ENCODE measurements at regions not wholly inside any gene's neighbourhood (a gene's known extent, or its start where the extent isn't known, plus 50 kb on each side); places are given as distances from the start of the nearest gene placed in this dataset.

- H3K36me3 ChIP-seq (ENCODE audit: control insufficient read depth in 1 of 2, insufficient read depth in 2 of 2, low read depth in 1 of 2, low read length in 2 of 2), result no peaks in the 10 kb centered on the region
- no peak for DNase-seq
- peak overlapping the region; percentile 62 for H3K4ac ChIP-seq (ENCODE audit: low read depth in 1 of 2, low read length in 2 of 2)
- H3K27me3 ChIP-seq (ENCODE audit: control insufficient read depth in 1 of 2, insufficient read depth in 1 of 2, low read length in 2 of 2), result no peaks in the 10 kb centered on the region
- H3K9me3 ChIP-seq (ENCODE audit: control insufficient read depth, low read length), result no peaks in the 10 kb centered on the region
- H3K79me1 ChIP-seq (replicated peaks; ENCODE audit: low read length, poor library complexity, severe bottlenecking), result no peaks in the 10 kb centered on the region
- peaks cover 10% of the 10 kb centered on the region for H3K4me1 ChIP-seq (ENCODE audit: control insufficient read depth, insufficient read depth, low read depth, low read length)
- H3K9ac ChIP-seq (ENCODE audit: low read length), result peak overlapping the region; percentile 87
- H3K23ac ChIP-seq (ENCODE audit: low read length in 2 of 2), result no peak overlapping the region
- no peak overlapping the region for H2AK5ac ChIP-seq (ENCODE audit: low read length, severe bottlenecking)
- H2BK5ac ChIP-seq (ENCODE audit: low read depth, low read length, poor library complexity, severe bottlenecking), result no peak overlapping the region
- H3K4me3 ChIP-seq (ENCODE audit: insufficient read depth in 1 of 2, low read depth in 1 of 2, low read length in 2 of 2), result peak overlapping the region in 1 of 2 experiments; percentile 66
- no peak overlapping the region for H3K4me2 ChIP-seq (ENCODE audit: low read length, poor library complexity, severe bottlenecking)
- no peak overlapping the region for H3K14ac ChIP-seq (ENCODE audit: low read length in 2 of 2)
- no peak overlapping the region for H2BK120ac ChIP-seq (ENCODE audit: low read depth, low read length)
- H4K91ac ChIP-seq (ENCODE audit: low read length), result peak overlapping the region; percentile 1
- H4K8ac ChIP-seq (ENCODE audit: low read length), result peak overlapping the region; percentile 73
- WGBS, result 77% methylated on average over 3 of the region's 3 CpGs
- H2AFZ ChIP-seq (ENCODE audit: low read depth, low read length), result peak overlapping the region; percentile 62
- no peak overlapping the region for H3K27ac ChIP-seq (ENCODE audit: low read length, poor library complexity, severe bottlenecking)
- peak overlapping the region; percentile 7 to 33 for H2BK12ac ChIP-seq (ENCODE audit: low read length in 2 of 2)
- peak overlapping the region; percentile 26 to 59 for H3K18ac ChIP-seq (ENCODE audit: low read depth in 1 of 2, low read length in 2 of 2)
- H2BK15ac ChIP-seq (ENCODE audit: low read depth, poor library complexity, severe bottlenecking), result no peak overlapping the region
These were observed 70.3 kb upstream of the BMAL1 start for GRCh38 chr11:13207270-13207664.

GRCh38 chr11:13207665-13208594 lies 69.7 kb upstream of the BMAL1 start:
- Histone ChIP-seq H2BK120ac (ENCODE audit: low read depth, low read length) (no peak overlapping the region), H2AK5ac (ENCODE audit: low read length, severe bottlenecking) (no peak overlapping the region), H2BK15ac (ENCODE audit: low read depth, poor library complexity, severe bottlenecking) (no peak overlapping the region), H3K4ac (ENCODE audit: low read depth in 1 of 2, low read length in 2 of 2) (peak overlapping the region; percentile 62), H3K27ac (ENCODE audit: low read length, poor library complexity, severe bottlenecking) (peak overlapping the region; percentile 43), H3K9ac (ENCODE audit: low read length) (peak overlapping the region; percentile 87), H3K4me1 (ENCODE audit: control insufficient read depth, insufficient read depth, low read depth, low read length) (peaks cover 10% of the 10 kb centered on the region), H3K18ac (ENCODE audit: low read depth in 1 of 2, low read length in 2 of 2) (peak overlapping the region; percentile 55 to 59), H3K36me3 (ENCODE audit: control insufficient read depth in 1 of 2, insufficient read depth in 2 of 2, low read depth in 1 of 2, low read length in 2 of 2) (no peaks in the 10 kb centered on the region), H3K79me1 (replicated peaks; ENCODE audit: low read length, poor library complexity, severe bottlenecking) (no peaks in the 10 kb centered on the region), H3K27me3 (ENCODE audit: control insufficient read depth in 1 of 2, insufficient read depth in 1 of 2, low read length in 2 of 2) (no peaks in the 10 kb centered on the region), H3K4me2 (ENCODE audit: low read length, poor library complexity, severe bottlenecking) (peak overlapping the region; percentile 50), H4K91ac (ENCODE audit: low read length) (peak overlapping the region; percentile 1), H3K4me3 (ENCODE audit: insufficient read depth in 1 of 2, low read depth in 1 of 2, low read length in 2 of 2) (peak overlapping the region in 1 of 2 experiments; percentile 66), H3K14ac (ENCODE audit: low read length in 2 of 2) (peak overlapping the region in 1 of 2 experiments; percentile 22), H2BK12ac (ENCODE audit: low read length in 2 of 2) (peak overlapping the region in 1 of 2 experiments; percentile 15), H3K9me3 (ENCODE audit: control insufficient read depth, low read length) (no peaks in the 10 kb centered on the region), H3K23ac (ENCODE audit: low read length in 2 of 2) (no peak overlapping the region), H2BK5ac (ENCODE audit: low read depth, low read length, poor library complexity, severe bottlenecking) (no peak overlapping the region), H2AFZ (ENCODE audit: low read depth, low read length) (peak overlapping the region; percentile 62), H4K8ac (ENCODE audit: low read length) (peak overlapping the region; percentile 73)
- 30% methylated on average over 15 of the region's 16 CpGs for WGBS
- DNase-seq, result peak; percentile 89

GRCh38 chr11:13208921-13209320 lies 68.7 kb upstream of the BMAL1 start:
- H2AK5ac ChIP-seq (ENCODE audit: low read length, severe bottlenecking), result peak overlapping the region; percentile 66
- peaks cover 10% of the 10 kb centered on the region for H3K4me1 ChIP-seq (ENCODE audit: control insufficient read depth, insufficient read depth, low read depth, low read length)
- H3K27me3 ChIP-seq (ENCODE audit: control insufficient read depth in 1 of 2, insufficient read depth in 1 of 2, low read length in 2 of 2), result no peaks in the 10 kb centered on the region
- peak overlapping the region; percentile 87 for H3K9ac ChIP-seq (ENCODE audit: low read length)
- H4K8ac ChIP-seq (ENCODE audit: low read length), result peak overlapping the region; percentile 71
- H3K14ac ChIP-seq (ENCODE audit: low read length in 2 of 2), result no peak overlapping the region
- no peak for DNase-seq
- H2BK5ac ChIP-seq (ENCODE audit: low read depth, low read length, poor library complexity, severe bottlenecking), result no peak overlapping the region
- H2BK15ac ChIP-seq (ENCODE audit: low read depth, poor library complexity, severe bottlenecking), result no peak overlapping the region
- peak overlapping the region in 1 of 2 experiments; percentile 6 for H2BK12ac ChIP-seq (ENCODE audit: low read length in 2 of 2)
- H3K79me1 ChIP-seq (replicated peaks; ENCODE audit: low read length, poor library complexity, severe bottlenecking), result no peaks in the 10 kb centered on the region
- H3K27ac ChIP-seq (ENCODE audit: low read length, poor library complexity, severe bottlenecking), result no peak overlapping the region
- peak overlapping the region in 1 of 2 experiments; percentile 45 for H3K18ac ChIP-seq (ENCODE audit: low read depth in 1 of 2, low read length in 2 of 2)
- 95% methylated on average over 3 of the region's 3 CpGs for WGBS
- H3K4ac ChIP-seq (ENCODE audit: low read depth in 1 of 2, low read length in 2 of 2), result no peak overlapping the region
- no peak overlapping the region for H3K4me3 ChIP-seq (ENCODE audit: insufficient read depth in 1 of 2, low read depth in 1 of 2, low read length in 2 of 2)
- no peak overlapping the region for H4K91ac ChIP-seq (ENCODE audit: low read length)
- H2BK120ac ChIP-seq (ENCODE audit: low read depth, low read length), result no peak overlapping the region
- no peak overlapping the region for H3K4me2 ChIP-seq (ENCODE audit: low read length, poor library complexity, severe bottlenecking)
- no peaks in the 10 kb centered on the region for H3K36me3 ChIP-seq (ENCODE audit: control insufficient read depth in 1 of 2, insufficient read depth in 2 of 2, low read depth in 1 of 2, low read length in 2 of 2)
- H2AFZ ChIP-seq (ENCODE audit: low read depth, low read length), result no peak overlapping the region
- no peak overlapping the region for H3K23ac ChIP-seq (ENCODE audit: low read length in 2 of 2)
- H3K9me3 ChIP-seq (ENCODE audit: control insufficient read depth, low read length), result no peaks in the 10 kb centered on the region

GRCh38 chr11:13209379-13209778 lies 68.2 kb upstream of the BMAL1 start:
- H3K27me3 ChIP-seq (ENCODE audit: control insufficient read depth in 1 of 2, insufficient read depth in 1 of 2, low read length in 2 of 2), result no peaks in the 10 kb centered on the region
- H3K36me3 ChIP-seq (ENCODE audit: control insufficient read depth in 1 of 2, insufficient read depth in 2 of 2, low read depth in 1 of 2, low read length in 2 of 2), result no peaks in the 10 kb centered on the region
- no peak overlapping the region for H2AK5ac ChIP-seq (ENCODE audit: low read length, severe bottlenecking)
- H2BK12ac ChIP-seq (ENCODE audit: low read length in 2 of 2), result no peak overlapping the region
- no peak overlapping the region for H3K4ac ChIP-seq (ENCODE audit: low read depth in 1 of 2, low read length in 2 of 2)
- no peak overlapping the region for H3K23ac ChIP-seq (ENCODE audit: low read length in 2 of 2)
- H2BK5ac ChIP-seq (ENCODE audit: low read depth, low read length, poor library complexity, severe bottlenecking), result no peak overlapping the region
- no peak overlapping the region for H2BK120ac ChIP-seq (ENCODE audit: low read depth, low read length)
- no peak for DNase-seq
- H3K9me3 ChIP-seq (ENCODE audit: control insufficient read depth, low read length), result no peaks in the 10 kb centered on the region
- 75% methylated on average over 1 of the region's 3 CpGs for WGBS
- no peak overlapping the region for H3K18ac ChIP-seq (ENCODE audit: low read depth in 1 of 2, low read length in 2 of 2)
- H3K79me1 ChIP-seq (replicated peaks; ENCODE audit: low read length, poor library complexity, severe bottlenecking), result no peaks in the 10 kb centered on the region
- no peak overlapping the region for H4K8ac ChIP-seq (ENCODE audit: low read length)
- peak overlapping the region; percentile 87 for H3K9ac ChIP-seq (ENCODE audit: low read length)
- no peak overlapping the region for H2AFZ ChIP-seq (ENCODE audit: low read depth, low read length)
- H4K91ac ChIP-seq (ENCODE audit: low read length), result no peak overlapping the region
- no peak overlapping the region for H3K4me3 ChIP-seq (ENCODE audit: insufficient read depth in 1 of 2, low read depth in 1 of 2, low read length in 2 of 2)
- H3K4me1 ChIP-seq (ENCODE audit: control insufficient read depth, insufficient read depth, low read depth, low read length), result peaks cover 10% of the 10 kb centered on the region
- H3K4me2 ChIP-seq (ENCODE audit: low read length, poor library complexity, severe bottlenecking), result no peak overlapping the region
- no peak overlapping the region for H3K27ac ChIP-seq (ENCODE audit: low read length, poor library complexity, severe bottlenecking)
- no peak overlapping the region for H2BK15ac ChIP-seq (ENCODE audit: low read depth, poor library complexity, severe bottlenecking)
- H3K14ac ChIP-seq (ENCODE audit: low read length in 2 of 2), result no peak overlapping the region
